ENCODE measurements at regions not wholly inside any gene's neighbourhood (a gene's known extent, or its start where the extent isn't known, plus 50 kb on each side); places are given as distances from the start of the nearest gene placed in this dataset.

- TF ChIP-seq, protein P1, sequence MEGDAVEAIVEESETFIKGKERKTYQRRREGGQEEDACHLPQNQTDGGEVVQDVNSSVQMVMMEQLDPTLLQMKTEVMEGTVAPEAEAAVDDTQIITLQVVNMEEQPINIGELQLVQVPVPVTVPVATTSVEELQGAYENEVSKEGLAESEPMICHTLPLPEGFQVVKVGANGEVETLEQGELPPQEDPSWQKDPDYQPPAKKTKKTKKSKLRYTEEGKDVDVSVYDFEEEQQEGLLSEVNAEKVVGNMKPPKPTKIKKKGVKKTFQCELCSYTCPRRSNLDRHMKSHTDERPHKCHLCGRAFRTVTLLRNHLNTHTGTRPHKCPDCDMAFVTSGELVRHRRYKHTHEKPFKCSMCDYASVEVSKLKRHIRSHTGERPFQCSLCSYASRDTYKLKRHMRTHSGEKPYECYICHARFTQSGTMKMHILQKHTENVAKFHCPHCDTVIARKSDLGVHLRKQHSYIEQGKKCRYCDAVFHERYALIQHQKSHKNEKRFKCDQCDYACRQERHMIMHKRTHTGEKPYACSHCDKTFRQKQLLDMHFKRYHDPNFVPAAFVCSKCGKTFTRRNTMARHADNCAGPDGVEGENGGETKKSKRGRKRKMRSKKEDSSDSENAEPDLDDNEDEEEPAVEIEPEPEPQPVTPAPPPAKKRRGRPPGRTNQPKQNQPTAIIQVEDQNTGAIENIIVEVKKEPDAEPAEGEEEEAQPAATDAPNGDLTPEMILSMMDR (IDR thresholded peaks at IDR 0.05): no peak
- TF ChIP-seq POLR2A (IDR thresholded peaks at IDR 0.05) (no peak), EP300 (IDR thresholded peaks at IDR 0.05) (no peak), POLR2AphosphoS5 (IDR thresholded peaks at IDR 0.05) (no peak)
These were observed 178.8 kb upstream of the KL start for GRCh38 chr13:32837307-32837972.
